ENCODE measurements at regions not wholly inside any gene's neighbourhood (a gene's known extent, or its start where the extent isn't known, plus 50 kb on each side); places are given as distances from the start of the nearest gene placed in this dataset.

- no peak for TF ChIP-seq CTCF (IDR thresholded peaks at IDR 0.05; ENCODE audit: extremely low read depth in 1 of 2, insufficient read depth in 1 of 2, low read depth in 1 of 2, low read length in 2 of 2)
- TF ChIP-seq EZH2 (IDR thresholded peaks at IDR 0.05; ENCODE audit: borderline replicate concordance, low read depth, low read length, severe bottlenecking): no peak
Measured at GRCh38 chr5:61754792-61755191, 422.7 kb downstream of the ZSWIM6 start.
